ENCODE measurements at regions not wholly inside any gene's neighbourhood (a gene's known extent, or its start where the extent isn't known, plus 50 kb on each side); places are given as distances from the start of the nearest gene placed in this dataset.

DNA sequence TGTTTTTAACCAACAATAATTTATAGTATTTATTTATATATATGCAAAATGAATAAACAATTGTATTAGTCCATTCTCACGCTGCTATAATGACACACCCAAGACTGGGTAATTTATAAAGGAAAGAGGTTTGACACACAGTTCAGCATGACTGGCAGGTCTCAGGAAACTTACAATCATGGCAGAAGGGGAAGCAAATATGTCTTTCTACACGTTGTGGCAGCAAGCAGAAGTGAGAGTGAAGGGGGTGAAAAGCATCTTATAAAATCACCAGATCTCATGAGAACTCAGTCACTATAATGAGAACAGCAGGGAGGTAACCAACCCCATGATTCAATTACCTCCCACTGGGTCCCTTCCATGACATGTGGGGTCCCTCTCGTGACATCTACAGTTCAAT, 162.8 kb upstream of the SLITRK3 start:
- no peak for TF ChIP-seq EZH2 (IDR thresholded peaks at IDR 0.05; ENCODE audit: low read length, unreplicated experiment)
- TF ChIP-seq, protein P1, sequence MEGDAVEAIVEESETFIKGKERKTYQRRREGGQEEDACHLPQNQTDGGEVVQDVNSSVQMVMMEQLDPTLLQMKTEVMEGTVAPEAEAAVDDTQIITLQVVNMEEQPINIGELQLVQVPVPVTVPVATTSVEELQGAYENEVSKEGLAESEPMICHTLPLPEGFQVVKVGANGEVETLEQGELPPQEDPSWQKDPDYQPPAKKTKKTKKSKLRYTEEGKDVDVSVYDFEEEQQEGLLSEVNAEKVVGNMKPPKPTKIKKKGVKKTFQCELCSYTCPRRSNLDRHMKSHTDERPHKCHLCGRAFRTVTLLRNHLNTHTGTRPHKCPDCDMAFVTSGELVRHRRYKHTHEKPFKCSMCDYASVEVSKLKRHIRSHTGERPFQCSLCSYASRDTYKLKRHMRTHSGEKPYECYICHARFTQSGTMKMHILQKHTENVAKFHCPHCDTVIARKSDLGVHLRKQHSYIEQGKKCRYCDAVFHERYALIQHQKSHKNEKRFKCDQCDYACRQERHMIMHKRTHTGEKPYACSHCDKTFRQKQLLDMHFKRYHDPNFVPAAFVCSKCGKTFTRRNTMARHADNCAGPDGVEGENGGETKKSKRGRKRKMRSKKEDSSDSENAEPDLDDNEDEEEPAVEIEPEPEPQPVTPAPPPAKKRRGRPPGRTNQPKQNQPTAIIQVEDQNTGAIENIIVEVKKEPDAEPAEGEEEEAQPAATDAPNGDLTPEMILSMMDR (conservative IDR thresholded peaks at IDR 0.05; ENCODE audit: low read depth, low read length) = no peak

Measured in PC-3 (cell line).